Sigmoid colon (tissue), 4 donors: ENCODE measurements at regions not wholly inside any gene's neighbourhood (a gene's known extent, or its start where the extent isn't known, plus 50 kb on each side); places are given as distances from the start of the nearest gene placed in this dataset.

Experiments used
- CTCF ChIP-seq, 4 experiments: fragments of 450-650 bp in 3 of 4; fragments of 200-600 bp in 1 of 4; IDR thresholded peaks; one replicate each; pipeline ENCODE4 v1.5.1; 2016 to 2019; ENCODE audit warnings: antibody characterized with exemption in 4 of 4, mild to moderate bottlenecking in 3 of 4, moderate library complexity in 2 of 4
- EP300 ChIP-seq, 4 donors: sonication (generic); formaldehyde crosslinking; IDR thresholded peaks; one replicate each; pipeline ENCODE4 v1.6.1; 2017; ENCODE audit warnings: antibody characterized with exemption in 4 of 4
- POLR2A ChIP-seq, 2 donors: fragments of 450-650 bp; IDR thresholded peaks; one replicate each; pipeline ENCODE4 v1.6.1; 2016; ENCODE audit warnings: antibody characterized with exemption in 2 of 2, mild to moderate bottlenecking in 2 of 2, moderate library complexity in 2 of 2

GRCh38 chr3:1987980-1988379 lies 110.7 kb upstream of the CNTN4 start:
- TF ChIP-seq CTCF (IDR thresholded peaks at IDR 0.05) (no peak), POLR2A (IDR thresholded peaks at IDR 0.05) (no peak), EP300 (IDR thresholded peaks at IDR 0.05) (no peak)
